Stimulated activated naive B cell treated with anti-CD40 and anti-IgM and Interleukin-4, amounts not matched to agents 10 μg/mL and 1 μg/mL and 100 μg/mL, for 72 hours (primary cell): ENCODE measurements at regions not wholly inside any gene's neighbourhood (a gene's known extent, or its start where the extent isn't known, plus 50 kb on each side); places are given as distances from the start of the nearest gene placed in this dataset.
A peak's percentile ranks its signal among the peaks of the same experiment; 100 is the strongest.

Source experiments
- ATAC-seq, 2 donors: fragments of 150-1000 bp; cut with Tn5 transposase; replicated peaks; 2 replicates each; pipeline ENCODE4 v1.10.0; 2021; ENCODE audit warnings: moderate library complexity in 1 of 2
- DNase-seq: peaks from one replicate; pipeline ENCODE4 v3.0.0; 2021
- H3K27ac Mint-ChIP-seq: one replicate; pipeline ENCODE4 v1.8.0; 2022; ENCODE audit warnings: mild to moderate bottlenecking, mixed read lengths
- H3K27me3 Mint-ChIP-seq, 2 donors: one replicate each; pipeline ENCODE4 v1.8.0; 2022; ENCODE audit warnings: mixed read lengths in 2 of 2
- H3K36me3 Mint-ChIP-seq, 2 donors: one replicate each; pipeline ENCODE4 v1.8.0; 2022; ENCODE audit warnings: mixed read lengths in 2 of 2, mild to moderate bottlenecking in 1 of 2
- H3K4me1 Mint-ChIP-seq, 2 donors: one replicate each; pipeline ENCODE4 v1.8.0; 2022; ENCODE audit warnings: mixed read lengths in 2 of 2, mild to moderate bottlenecking in 1 of 2
- H3K4me3 Mint-ChIP-seq, 2 donors: one replicate each; pipeline ENCODE4 v1.8.0; 2022; ENCODE audit warnings: mild to moderate bottlenecking in 2 of 2, mixed read lengths in 2 of 2, moderate library complexity in 1 of 2
- H3K9me3 Mint-ChIP-seq, 2 donors: one replicate each; pipeline ENCODE4 v1.8.0; 2022; ENCODE audit warnings: mixed read lengths in 2 of 2, mild to moderate bottlenecking in 1 of 2

DNA sequence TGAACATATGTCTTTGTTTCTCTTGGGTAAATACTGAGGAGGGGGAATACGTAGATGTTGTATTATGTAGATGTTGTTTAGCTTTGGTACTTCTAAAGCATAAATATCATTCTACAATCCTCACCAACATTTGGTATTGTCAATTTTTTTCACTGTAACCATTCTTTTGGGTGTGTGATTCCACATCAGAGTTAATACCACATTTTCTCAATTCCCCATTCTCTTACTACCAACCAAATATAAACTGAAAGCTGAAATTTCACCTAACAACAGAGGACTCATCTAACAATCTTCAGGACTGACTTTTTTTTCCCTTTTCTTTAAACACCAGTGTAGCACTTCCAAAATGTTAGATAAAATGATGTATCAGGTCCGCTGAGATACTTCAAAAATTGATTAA, 120.7 kb upstream of the RIOK3 start:
- peak; percentile 24 to 39 for ATAC-seq
- no peak for DNase-seq
- peak overlapping the region; percentile 50 to 57 for H3K4me3 Mint-ChIP-seq
- H3K27ac Mint-ChIP-seq = peak overlapping the region; percentile 47
- H3K27me3 Mint-ChIP-seq = no peaks in the 10 kb centered on the region
- peaks cover 45 to 58% of the 10 kb centered on the region in 2 donors for H3K36me3 Mint-ChIP-seq
- peaks cover 27 to 57% of the 10 kb centered on the region in 2 donors for H3K4me1 Mint-ChIP-seq
- H3K9me3 Mint-ChIP-seq = peaks cover 3 to 5% of the 10 kb centered on the region in 2 donors

DNA sequence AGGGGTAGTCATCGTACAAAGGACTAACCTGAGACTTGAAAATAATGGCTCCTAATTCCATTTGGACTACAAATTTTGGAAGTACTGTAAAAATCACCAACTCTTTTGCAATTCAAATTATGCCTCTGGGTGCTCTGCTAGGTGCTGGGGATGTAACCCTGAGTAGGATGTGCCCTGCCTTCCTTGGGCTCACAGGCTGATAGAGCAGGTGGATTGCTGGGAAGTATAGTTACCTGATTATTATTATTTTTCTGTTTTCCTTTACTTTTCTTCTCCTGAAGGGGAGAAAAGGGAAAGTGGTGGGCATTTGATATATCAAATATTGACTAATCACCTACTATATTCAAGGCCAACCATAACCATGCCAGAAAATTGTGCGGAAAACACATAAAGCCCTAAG, 119.3 kb upstream of the RIOK3 start:
- ATAC-seq = no peak
- no peak overlapping the region for H3K27ac Mint-ChIP-seq
- H3K36me3 Mint-ChIP-seq = peaks cover 37 to 56% of the 10 kb centered on the region in 2 donors
- peaks cover 2 to 3% of the 10 kb centered on the region in 2 donors for H3K9me3 Mint-ChIP-seq
- no peaks in the 10 kb centered on the region for H3K27me3 Mint-ChIP-seq
- H3K4me1 Mint-ChIP-seq = peaks cover 23 to 47% of the 10 kb centered on the region in 2 donors
- no peak for DNase-seq
- H3K4me3 Mint-ChIP-seq = no peak overlapping the region

DNA sequence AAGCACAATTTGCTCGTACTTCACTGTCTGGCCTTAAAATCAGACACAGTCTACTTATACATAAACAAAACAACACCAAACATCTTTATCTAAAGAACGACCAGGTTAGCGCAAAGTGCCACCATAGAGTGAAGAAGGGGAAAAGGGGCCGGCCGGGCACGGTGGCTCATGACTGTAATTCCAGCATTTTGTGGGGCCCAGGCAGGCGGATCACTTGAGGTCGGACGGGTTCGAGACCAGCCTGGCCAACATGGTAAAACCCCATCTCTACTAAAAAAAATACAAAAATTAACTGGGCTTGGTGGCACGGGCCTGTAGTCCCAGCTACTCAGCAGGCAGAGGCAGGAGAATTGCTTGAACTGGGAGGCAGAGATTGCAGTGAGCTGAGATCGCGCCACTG, 118.5 kb upstream of the RIOK3 start:
- Mint-ChIP-seq H3K4me3 (no peak overlapping the region), H3K27ac (peak overlapping the region; percentile 47)
- ATAC-seq = no peak

DNA sequence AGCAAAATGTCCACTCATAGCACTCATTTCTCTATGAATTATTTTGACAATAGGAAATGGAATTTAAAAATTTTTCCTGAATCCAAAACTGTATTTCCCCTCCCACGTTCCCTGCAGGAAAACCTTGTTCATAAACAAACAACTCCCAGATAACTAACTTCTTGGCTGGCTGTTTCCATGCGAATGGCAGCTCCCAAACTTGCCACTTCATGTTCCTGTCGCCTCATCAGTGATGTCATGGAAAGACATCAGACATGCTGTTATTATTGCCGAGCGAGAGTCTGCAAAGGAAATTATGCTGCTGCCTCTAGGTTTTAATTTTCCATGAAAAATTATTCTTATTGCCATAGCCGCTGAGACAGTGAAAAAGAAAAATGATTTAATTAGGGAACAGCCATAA, 117.0 kb upstream of the RIOK3 start:
- Mint-ChIP-seq H3K4me3 (no peak overlapping the region), H3K36me3 (peaks cover 30 to 60% of the 10 kb centered on the region in 2 donors), H3K4me1 (peaks cover 9 to 24% of the 10 kb centered on the region in 2 donors), H3K27ac (no peak overlapping the region), H3K27me3 (no peaks in the 10 kb centered on the region), H3K9me3 (no peaks in the 10 kb centered on the region)
- ATAC-seq (no peak), DNase-seq (no peak)

More for the DNA sequence above, 118.5 kb upstream of the RIOK3 start:
- peaks cover 33 to 56% of the 10 kb centered on the region in 2 donors for H3K36me3 Mint-ChIP-seq
- peaks cover 2 to 3% of the 10 kb centered on the region in 2 donors for H3K9me3 Mint-ChIP-seq
- no peak for DNase-seq
- no peaks in the 10 kb centered on the region for H3K27me3 Mint-ChIP-seq
- H3K4me1 Mint-ChIP-seq = peaks cover 21 to 40% of the 10 kb centered on the region in 2 donors

DNA sequence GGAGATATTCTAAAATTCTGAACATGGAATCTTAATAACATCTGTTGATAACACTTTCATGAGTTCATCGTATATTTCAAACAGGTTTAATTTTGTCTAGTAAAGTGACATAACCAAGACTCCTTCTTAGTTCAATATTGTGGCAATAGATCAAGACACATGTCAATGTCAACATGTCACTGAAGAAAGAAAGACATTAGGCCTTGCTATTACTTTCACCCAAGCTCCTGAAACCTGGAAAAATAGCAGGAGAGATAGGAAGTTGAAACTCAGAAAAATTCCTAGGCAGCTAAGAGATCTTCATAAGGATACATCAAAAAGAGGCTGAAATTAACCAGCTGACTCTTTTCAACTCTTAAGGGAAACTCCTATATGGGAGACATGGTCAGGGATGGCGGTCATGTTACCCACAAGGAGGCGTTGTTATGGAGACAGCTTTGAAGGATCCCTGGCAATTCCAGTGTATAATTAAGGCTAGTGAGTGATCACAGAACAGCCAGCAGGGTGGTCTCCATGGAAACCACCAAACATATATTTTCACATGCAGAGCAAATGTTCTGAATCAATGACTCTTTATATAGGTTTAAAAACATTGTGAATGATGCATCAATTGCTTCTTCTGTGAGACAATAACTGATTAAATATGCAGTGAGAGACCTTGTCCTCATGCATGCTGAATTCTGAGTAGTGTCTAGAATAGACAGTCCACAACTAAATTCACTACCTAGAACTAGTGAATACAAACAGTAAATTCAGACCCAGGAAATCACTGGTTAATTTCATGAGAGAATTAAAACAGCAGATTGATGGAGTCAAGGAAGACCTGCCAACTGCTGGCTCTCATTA, 115.3 kb upstream of the RIOK3 start:
- ATAC-seq = no peak
- Mint-ChIP-seq H3K4me3 (no peak overlapping the region), H3K9me3 (no peaks in the 10 kb centered on the region), H3K27me3 (no peaks in the 10 kb centered on the region), H3K36me3 (peaks cover 25 to 48% of the 10 kb centered on the region in 2 donors), H3K27ac (no peak overlapping the region), H3K4me1 (peaks cover 3 to 7% of the 10 kb centered on the region in 2 donors)
- no peak for DNase-seq

DNA sequence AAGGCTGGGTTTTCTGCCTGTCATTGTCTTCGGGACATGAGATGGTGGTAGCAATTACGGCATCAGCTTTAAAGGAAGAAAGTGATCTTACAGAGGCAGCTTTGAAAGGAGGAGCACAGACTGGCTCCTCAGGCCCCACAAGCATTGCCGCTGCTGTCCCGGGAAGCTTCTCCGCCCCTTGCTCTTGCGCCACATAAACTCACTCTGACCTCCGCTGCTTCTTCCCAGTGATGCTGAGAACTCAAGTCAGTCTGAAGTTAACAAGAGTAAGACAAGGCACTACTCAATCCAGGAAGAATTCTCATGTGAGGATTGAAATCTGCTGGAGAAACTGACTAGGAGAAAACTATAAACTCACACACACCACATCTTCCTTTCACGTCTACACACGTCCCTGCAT, 112.4 kb upstream of the RIOK3 start:
- peaks cover 3 to 7% of the 10 kb centered on the region in 2 donors for H3K4me1 Mint-ChIP-seq
- H3K27me3 Mint-ChIP-seq = no peaks in the 10 kb centered on the region
- no peak overlapping the region for H3K4me3 Mint-ChIP-seq
- H3K9me3 Mint-ChIP-seq = no peaks in the 10 kb centered on the region
- H3K27ac Mint-ChIP-seq = no peak overlapping the region
- H3K36me3 Mint-ChIP-seq = peaks cover 28 to 45% of the 10 kb centered on the region in 2 donors
- DNase-seq (no peak), ATAC-seq (no peak)

DNA sequence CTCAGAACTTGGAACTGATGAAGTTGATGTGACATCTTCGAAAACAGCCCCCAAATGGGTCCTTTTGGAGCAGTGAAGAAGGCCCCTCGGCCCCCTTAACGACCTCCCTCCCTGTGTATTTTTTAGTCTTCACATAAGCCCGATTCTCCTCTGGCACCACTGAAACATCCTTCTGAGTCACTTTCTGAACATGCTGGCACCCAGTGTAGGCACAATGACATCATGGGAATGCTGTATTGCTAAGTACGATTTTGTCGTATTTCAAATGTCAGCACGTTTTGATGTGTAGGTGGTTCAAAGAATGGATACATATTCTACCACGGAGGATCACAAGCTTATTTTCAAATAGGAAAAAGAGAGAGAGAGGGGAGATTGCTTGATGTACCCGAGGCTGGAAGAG, 111.7 kb upstream of the RIOK3 start:
- H3K36me3 Mint-ChIP-seq = peaks cover 26 to 41% of the 10 kb centered on the region in 2 donors
- DNase-seq = no peak
- H3K4me1 Mint-ChIP-seq = peaks cover 3 to 7% of the 10 kb centered on the region in 2 donors
- no peak overlapping the region for H3K4me3 Mint-ChIP-seq
- H3K27ac Mint-ChIP-seq = no peak overlapping the region
- no peak for ATAC-seq
- H3K9me3 Mint-ChIP-seq = no peaks in the 10 kb centered on the region
- no peaks in the 10 kb centered on the region for H3K27me3 Mint-ChIP-seq

DNA sequence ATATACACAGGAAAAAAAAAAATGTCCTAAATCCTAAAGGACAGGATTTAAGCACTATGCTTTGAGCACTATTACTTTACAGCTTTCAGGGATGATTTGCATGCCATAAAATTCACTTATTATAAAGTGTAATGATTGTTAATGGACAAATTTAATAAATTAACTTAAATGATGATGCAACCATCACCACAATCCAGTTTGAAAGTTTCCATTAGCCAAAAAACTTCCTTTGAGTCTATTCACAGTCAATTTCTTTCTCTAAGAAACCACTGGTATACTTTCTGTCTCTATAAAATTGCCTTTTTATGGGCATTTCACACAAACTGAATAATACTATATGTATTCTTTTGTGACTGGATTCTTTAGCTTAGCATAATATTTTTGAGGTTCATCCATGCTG, 111.1 kb upstream of the RIOK3 start:
- no peaks in the 10 kb centered on the region for H3K9me3 Mint-ChIP-seq
- ATAC-seq = no peak
- H3K4me1 Mint-ChIP-seq = peaks cover 0 to under 1% of the 10 kb centered on the region in 2 donors
- H3K27me3 Mint-ChIP-seq = no peaks in the 10 kb centered on the region
- no peak overlapping the region for H3K27ac Mint-ChIP-seq
- peaks cover 22 to 37% of the 10 kb centered on the region in 2 donors for H3K36me3 Mint-ChIP-seq
- H3K4me3 Mint-ChIP-seq = no peak overlapping the region
- DNase-seq = no peak

DNA sequence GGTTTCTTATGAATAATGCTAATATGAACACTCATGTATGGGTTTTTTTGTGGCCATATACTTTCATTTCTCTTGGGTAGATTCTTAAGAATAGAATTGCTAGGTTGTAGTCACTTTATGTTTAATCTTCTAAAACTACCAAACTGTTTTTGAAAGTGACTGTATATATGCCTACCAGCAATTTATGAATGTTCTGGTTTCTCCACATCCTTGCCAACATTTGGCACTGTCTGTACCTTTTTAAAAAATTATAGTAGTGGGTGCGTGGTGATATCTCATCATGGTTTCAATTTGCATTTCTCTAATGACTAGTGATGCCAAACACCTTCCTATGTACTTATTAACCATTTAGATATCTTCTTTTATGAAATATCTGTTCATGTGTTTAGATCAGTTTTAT, 110.6 kb upstream of the RIOK3 start:
- Mint-ChIP-seq H3K27me3 (no peaks in the 10 kb centered on the region), H3K27ac (no peak overlapping the region), H3K4me1 (no peaks in the 10 kb centered on the region), H3K4me3 (no peak overlapping the region), H3K36me3 (peaks cover 24 to 40% of the 10 kb centered on the region in 2 donors), H3K9me3 (no peaks in the 10 kb centered on the region)
- DNase-seq (no peak), ATAC-seq (peak in 1 of 2 donors; percentile 34)

DNA sequence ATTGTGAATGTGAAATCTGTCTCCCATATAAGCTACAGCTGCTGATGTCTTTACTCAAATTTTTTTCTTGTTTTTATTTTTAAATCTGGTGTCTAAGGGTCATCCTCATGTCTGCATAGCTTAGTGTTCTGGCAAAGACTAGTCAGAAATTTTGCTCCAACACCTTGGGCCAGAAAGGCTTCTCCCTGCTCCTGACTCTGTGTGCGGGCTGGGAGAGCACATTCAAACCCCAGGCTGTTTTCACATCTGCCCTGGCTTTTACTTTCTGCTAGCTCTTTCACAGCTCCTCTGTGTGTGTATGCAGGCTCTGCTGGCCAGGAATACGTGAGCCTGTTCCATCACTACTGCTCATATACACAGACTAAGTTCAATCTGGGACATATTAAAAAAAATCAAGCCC, 102.9 kb upstream of the RIOK3 start:
- H3K27ac Mint-ChIP-seq = no peak overlapping the region

DNA sequence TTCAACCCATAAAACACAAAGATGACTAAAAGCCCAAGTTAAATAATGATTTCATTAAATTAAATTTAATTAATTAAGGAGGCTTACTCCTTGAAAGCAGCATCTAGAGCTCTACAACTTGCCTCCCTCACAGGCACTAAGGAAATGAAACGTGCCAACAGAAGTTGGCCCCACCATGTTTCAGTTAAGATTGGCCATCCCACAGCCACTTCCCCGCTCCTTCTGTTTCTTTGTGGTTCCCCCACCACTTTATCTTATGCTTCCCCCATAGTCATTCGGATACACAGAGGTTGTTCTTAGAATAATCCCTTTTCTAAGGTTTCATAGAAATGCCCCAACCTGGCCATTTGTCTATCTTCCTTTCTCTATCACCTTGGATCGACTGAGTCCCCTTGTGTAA, 101.6 kb upstream of the RIOK3 start:
- Mint-ChIP-seq H3K36me3 (peaks cover 65 to 85% of the 10 kb centered on the region in 2 donors), H3K27ac (no peak overlapping the region), H3K4me1 (peaks cover 11 to 24% of the 10 kb centered on the region in 2 donors)

More for the DNA sequence above, 102.9 kb upstream of the RIOK3 start:
- H3K4me1 Mint-ChIP-seq = peaks cover 11 to 24% of the 10 kb centered on the region in 2 donors
- ATAC-seq (no peak), DNase-seq (no peak)
- H3K4me3 Mint-ChIP-seq = no peak overlapping the region
- H3K36me3 Mint-ChIP-seq = peaks cover 56 to 76% of the 10 kb centered on the region in 2 donors
- peaks cover 1 to 4% of the 10 kb centered on the region in 2 donors for H3K9me3 Mint-ChIP-seq
- no peaks in the 10 kb centered on the region for H3K27me3 Mint-ChIP-seq

DNA sequence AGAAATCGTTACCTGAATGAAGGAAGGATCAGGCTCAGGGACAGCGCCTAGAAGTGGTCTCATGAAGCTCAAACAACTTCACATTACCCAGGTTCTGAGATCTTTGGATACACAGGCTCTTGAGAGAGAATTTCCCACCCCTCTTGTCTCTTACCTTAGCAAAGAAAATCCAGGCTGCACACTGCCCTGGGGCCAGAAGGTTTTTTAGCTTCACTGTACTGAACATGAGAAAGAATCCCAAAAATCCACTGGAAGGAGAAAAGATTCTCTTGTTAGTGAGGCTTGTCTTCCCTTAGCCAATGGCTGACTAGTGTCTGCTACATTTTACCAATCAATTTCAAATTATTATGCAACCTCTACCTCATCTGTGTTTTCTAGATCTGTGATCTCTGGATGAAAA, 101.0 kb upstream of the RIOK3 start:
- DNase-seq (no peak), ATAC-seq (no peak)
- Mint-ChIP-seq H3K9me3 (peaks cover 1 to 4% of the 10 kb centered on the region in 2 donors), H3K4me1 (peaks cover 11 to 24% of the 10 kb centered on the region in 2 donors), H3K4me3 (no peak overlapping the region), H3K36me3 (peaks cover 65 to 85% of the 10 kb centered on the region in 2 donors), H3K27ac (no peak overlapping the region), H3K27me3 (no peaks in the 10 kb centered on the region)

More for the DNA sequence above, 101.6 kb upstream of the RIOK3 start:
- Mint-ChIP-seq H3K9me3 (peaks cover 1 to 4% of the 10 kb centered on the region in 2 donors), H3K27me3 (no peaks in the 10 kb centered on the region), H3K4me3 (no peak overlapping the region)
- ATAC-seq (no peak), DNase-seq (no peak)

DNA sequence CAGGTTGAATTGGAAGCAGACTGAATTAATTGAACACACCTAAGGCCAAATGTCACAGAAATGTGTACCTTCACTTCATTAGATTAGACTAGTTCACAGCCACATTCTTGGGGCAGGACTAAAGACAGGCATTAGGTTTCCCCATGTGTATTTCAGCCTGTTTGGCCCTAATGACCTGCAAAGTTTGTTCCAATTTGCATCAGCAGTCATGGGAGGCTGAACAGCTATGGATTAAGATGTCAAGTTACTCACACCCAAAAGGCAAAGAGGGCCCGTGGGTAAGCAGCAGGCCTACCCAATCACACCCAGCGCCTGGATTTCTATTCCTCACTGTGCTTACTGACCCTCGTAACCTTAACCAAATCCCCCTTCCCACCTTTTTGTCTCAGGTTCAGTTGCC, 99.6 kb upstream of the RIOK3 start:
- H3K4me3 Mint-ChIP-seq = no peak overlapping the region
- peak overlapping the region; percentile 72 for H3K27ac Mint-ChIP-seq
- DNase-seq = peak; percentile 23
- H3K9me3 Mint-ChIP-seq = peaks cover 1 to 4% of the 10 kb centered on the region in 2 donors
- H3K4me1 Mint-ChIP-seq = peaks cover 16 to 36% of the 10 kb centered on the region in 2 donors
- peaks cover 70 to 88% of the 10 kb centered on the region in 2 donors for H3K36me3 Mint-ChIP-seq
- peak; percentile 88 for ATAC-seq
- H3K27me3 Mint-ChIP-seq = no peaks in the 10 kb centered on the region

DNA sequence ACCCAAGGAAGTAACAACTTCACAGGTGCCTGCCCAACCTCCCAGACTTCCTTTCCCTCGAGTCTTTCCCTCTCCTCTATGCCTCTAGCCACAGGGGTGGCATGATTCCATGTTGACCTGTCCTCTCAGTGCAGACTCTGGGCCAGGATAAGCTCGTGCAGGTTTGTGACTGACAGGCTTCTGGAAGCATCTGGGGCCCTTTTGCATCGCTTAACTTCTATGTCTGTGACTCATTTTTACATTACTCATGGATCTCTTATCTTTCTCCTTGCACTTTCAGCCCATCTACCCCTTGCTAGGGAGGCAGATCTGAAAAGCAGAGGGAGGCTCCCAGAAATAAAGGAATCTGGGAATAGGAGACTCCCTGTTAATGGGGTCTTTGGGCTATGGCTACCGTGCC, 98.5 kb upstream of the RIOK3 start:
- peaks cover 64 to 83% of the 10 kb centered on the region in 2 donors for H3K36me3 Mint-ChIP-seq

DNA sequence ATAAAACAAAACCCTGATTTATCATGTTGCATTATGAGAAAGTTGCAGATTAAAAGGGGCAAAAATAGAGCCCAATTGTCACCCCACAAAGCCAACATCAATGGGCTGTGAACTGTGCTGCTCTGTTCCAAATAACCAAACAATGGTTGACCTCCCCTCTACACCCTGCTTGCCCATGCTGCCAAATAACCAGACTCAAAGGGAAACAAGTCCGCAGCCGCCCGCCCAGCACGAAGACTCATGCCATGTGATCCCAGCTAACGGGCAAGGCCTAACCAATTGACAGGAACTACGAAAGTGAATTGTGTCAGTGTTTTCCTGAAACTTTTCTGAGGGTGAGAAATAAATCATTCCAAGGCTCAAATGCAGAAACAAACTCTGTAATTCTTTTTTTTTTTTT, 97.9 kb upstream of the RIOK3 start:
- Mint-ChIP-seq H3K4me1 (peaks cover 21 to 43% of the 10 kb centered on the region in 2 donors), H3K4me3 (no peak overlapping the region), H3K27ac (no peak overlapping the region), H3K27me3 (no peaks in the 10 kb centered on the region), H3K9me3 (no peaks in the 10 kb centered on the region), H3K36me3 (peaks cover 61 to 83% of the 10 kb centered on the region in 2 donors)
- no peak for DNase-seq
- ATAC-seq = no peak

More for the DNA sequence above, 98.5 kb upstream of the RIOK3 start:
- H3K27ac Mint-ChIP-seq = peak overlapping the region; percentile 59
- peaks cover 1 to 4% of the 10 kb centered on the region in 2 donors for H3K9me3 Mint-ChIP-seq
- no peaks in the 10 kb centered on the region for H3K27me3 Mint-ChIP-seq
- ATAC-seq = no peak
- peaks cover 21 to 43% of the 10 kb centered on the region in 2 donors for H3K4me1 Mint-ChIP-seq
- peak overlapping the region in 1 of 2 donors; percentile 36 for H3K4me3 Mint-ChIP-seq
- DNase-seq = no peak
